Smooth muscle cell (in vitro differentiated cells): ENCODE measurements at regions not wholly inside any gene's neighbourhood (a gene's known extent, or its start where the extent isn't known, plus 50 kb on each side); places are given as distances from the start of the nearest gene placed in this dataset.

Experiments used
- DNase-seq: peaks from one replicate; lab custom pipeline; 2025; ENCODE audit not compliant: unreplicated experiment; lab: John Stamatoyannopoulos, UW
- H2AFZ ChIP-seq: fragments of 200-600 bp; sonication (generic); 2 replicates; pipeline ENCODE4 v1.6.0; 2016; ENCODE audit warnings: antibody characterized with exemption, low read depth, mild to moderate bottlenecking
- H3F3A ChIP-seq: fragments of 200-600 bp; sonication (generic); 2 replicates; pipeline ENCODE4 v1.6.0; 2017; ENCODE audit warnings: antibody characterized with exemption, low read depth
- H3K27ac ChIP-seq: fragments of 200-600 bp; sonication (generic); 2 replicates; pipeline ENCODE4 v1.5.1; 2016; ENCODE audit warnings: low read depth, mild to moderate bottlenecking
- H3K27me3 ChIP-seq: fragments of 200-600 bp; sonication (generic); 2 replicates; pipeline ENCODE4 v1.6.1; 2016; ENCODE audit warnings: low read depth, mild to moderate bottlenecking
- H3K36me3 ChIP-seq: fragments of 200-600 bp; sonication (generic); 2 replicates; pipeline ENCODE4 v1.5.1; 2016; ENCODE audit warnings: low read depth
- H3K4me1 ChIP-seq: fragments of 200-600 bp; sonication (generic); 2 replicates; pipeline ENCODE4 v1.5.1; 2016; ENCODE audit warnings: low read depth
- H3K4me2 ChIP-seq: fragments of 200-600 bp; sonication (generic); 2 replicates; pipeline ENCODE4 v1.6.0; 2016; ENCODE audit warnings: mild to moderate bottlenecking
- H3K4me3 ChIP-seq: fragments of 200-600 bp; sonication (generic); 2 replicates; pipeline ENCODE4 v1.5.1; 2016; ENCODE audit warnings: mild to moderate bottlenecking
- H3K79me2 ChIP-seq: fragments of 200-600 bp; sonication (generic); 2 replicates; pipeline ENCODE4 v1.6.0; 2016; ENCODE audit warnings: low read depth, mild to moderate bottlenecking
- H3K9ac ChIP-seq: fragments of 200-600 bp; sonication (generic); 2 replicates; pipeline ENCODE4 v1.6.0; 2016; ENCODE audit warnings: low read depth
- H3K9me3 ChIP-seq: fragments of 200-600 bp; sonication (generic); replicated peaks from 2 replicates; pipeline ENCODE4 v1.5.1; 2016; ENCODE audit warnings: low read depth
- H4K20me1 ChIP-seq: fragments of 200-600 bp; sonication (generic); 2 replicates; pipeline ENCODE4 v1.6.0; 2016; ENCODE audit warnings: low read depth
- WGBS: methylation state at CpG from one replicate; pipeline ENCODE4 v1.1.7; 2016; ENCODE audit warnings: low lambda C conversion rate; 5-methylcytosine and 5-hydroxymethylcytosine counted together
- TF ChIP-seq, protein P1 (sequence below): fragments of 200-600 bp; sonication (generic); IDR thresholded peaks from 2 replicates; pipeline ENCODE4 v1.5.1; 2017; ENCODE audit warnings: borderline replicate concordance, mild to moderate bottlenecking, antibody characterized with exemption; ENCODE audit not compliant: insufficient read depth, poor library complexity, severe bottlenecking

DNA sequence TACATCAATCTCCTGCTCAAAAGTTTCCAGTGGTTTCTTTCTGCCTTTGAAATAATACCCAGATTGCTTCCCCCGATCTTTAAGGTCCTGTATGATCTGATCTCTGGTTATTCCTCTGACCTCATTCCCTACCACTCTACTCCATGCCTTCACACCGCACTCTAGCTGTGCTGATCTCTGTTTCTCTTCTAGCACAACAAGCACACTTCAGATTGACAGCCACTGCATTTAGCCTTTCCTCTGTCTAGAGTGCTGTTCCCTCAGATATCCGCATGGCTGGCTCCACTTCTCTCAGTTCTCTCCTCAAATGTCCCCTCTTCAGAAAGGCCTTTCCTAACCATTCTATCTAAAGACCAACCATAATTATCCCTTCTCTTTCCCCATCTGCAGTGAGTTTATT lies 370.4 kb upstream of the FGF13 start:
- H3K4me2 ChIP-seq, result no peak overlapping the region
- WGBS, result 83% methylated on average over 3 of the region's 3 CpGs
- H3F3A ChIP-seq, result no peaks in the 10 kb centered on the region
- DNase-seq, result no peak
- no peak overlapping the region for H2AFZ ChIP-seq
- H3K27ac ChIP-seq, result no peak overlapping the region
- no peak overlapping the region for H3K4me3 ChIP-seq
- no peaks in the 10 kb centered on the region for H3K9me3 ChIP-seq
- H3K9ac ChIP-seq, result no peak overlapping the region
- H3K27me3 ChIP-seq, result no peaks in the 10 kb centered on the region
- H3K79me2 ChIP-seq, result no peaks in the 10 kb centered on the region
- H3K4me1 ChIP-seq, result no peaks in the 10 kb centered on the region
- TF ChIP-seq, protein P1, sequence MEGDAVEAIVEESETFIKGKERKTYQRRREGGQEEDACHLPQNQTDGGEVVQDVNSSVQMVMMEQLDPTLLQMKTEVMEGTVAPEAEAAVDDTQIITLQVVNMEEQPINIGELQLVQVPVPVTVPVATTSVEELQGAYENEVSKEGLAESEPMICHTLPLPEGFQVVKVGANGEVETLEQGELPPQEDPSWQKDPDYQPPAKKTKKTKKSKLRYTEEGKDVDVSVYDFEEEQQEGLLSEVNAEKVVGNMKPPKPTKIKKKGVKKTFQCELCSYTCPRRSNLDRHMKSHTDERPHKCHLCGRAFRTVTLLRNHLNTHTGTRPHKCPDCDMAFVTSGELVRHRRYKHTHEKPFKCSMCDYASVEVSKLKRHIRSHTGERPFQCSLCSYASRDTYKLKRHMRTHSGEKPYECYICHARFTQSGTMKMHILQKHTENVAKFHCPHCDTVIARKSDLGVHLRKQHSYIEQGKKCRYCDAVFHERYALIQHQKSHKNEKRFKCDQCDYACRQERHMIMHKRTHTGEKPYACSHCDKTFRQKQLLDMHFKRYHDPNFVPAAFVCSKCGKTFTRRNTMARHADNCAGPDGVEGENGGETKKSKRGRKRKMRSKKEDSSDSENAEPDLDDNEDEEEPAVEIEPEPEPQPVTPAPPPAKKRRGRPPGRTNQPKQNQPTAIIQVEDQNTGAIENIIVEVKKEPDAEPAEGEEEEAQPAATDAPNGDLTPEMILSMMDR, result no peak
- H4K20me1 ChIP-seq, result no peaks in the 10 kb centered on the region
- H3K36me3 ChIP-seq, result no peaks in the 10 kb centered on the region

DNA sequence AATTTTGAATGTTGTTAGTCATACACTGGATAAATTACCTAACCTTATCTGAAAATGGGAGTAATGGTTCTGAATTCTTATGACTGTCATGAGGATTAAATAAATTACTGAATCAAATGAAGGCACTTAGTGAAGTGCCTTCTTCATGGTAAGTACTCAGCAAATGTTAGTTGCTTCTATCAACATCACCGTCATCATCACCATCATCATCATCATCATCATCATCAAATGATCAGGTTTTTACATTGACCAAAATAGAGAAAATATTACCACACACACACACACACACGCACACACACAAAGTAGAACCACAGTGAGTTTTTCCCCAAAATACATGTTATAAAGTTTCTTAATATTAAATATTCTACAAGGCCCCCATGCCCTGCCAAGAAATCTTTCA lies 368.3 kb upstream of the FGF13 start:
- no peak for DNase-seq
- H3K9ac ChIP-seq, result no peak overlapping the region
- no peak overlapping the region for H3K4me3 ChIP-seq
- no peak overlapping the region for H2AFZ ChIP-seq
- no peaks in the 10 kb centered on the region for H3K36me3 ChIP-seq
- H4K20me1 ChIP-seq, result no peaks in the 10 kb centered on the region
- WGBS, result 77% methylated on average over 2 of the region's 2 CpGs
- no peaks in the 10 kb centered on the region for H3F3A ChIP-seq
- H3K9me3 ChIP-seq, result no peaks in the 10 kb centered on the region
- no peak overlapping the region for H3K27ac ChIP-seq
- H3K4me2 ChIP-seq, result no peak overlapping the region
- no peaks in the 10 kb centered on the region for H3K27me3 ChIP-seq
- TF ChIP-seq, protein P1, result no peak
- no peaks in the 10 kb centered on the region for H3K4me1 ChIP-seq
- H3K79me2 ChIP-seq, result no peaks in the 10 kb centered on the region

DNA sequence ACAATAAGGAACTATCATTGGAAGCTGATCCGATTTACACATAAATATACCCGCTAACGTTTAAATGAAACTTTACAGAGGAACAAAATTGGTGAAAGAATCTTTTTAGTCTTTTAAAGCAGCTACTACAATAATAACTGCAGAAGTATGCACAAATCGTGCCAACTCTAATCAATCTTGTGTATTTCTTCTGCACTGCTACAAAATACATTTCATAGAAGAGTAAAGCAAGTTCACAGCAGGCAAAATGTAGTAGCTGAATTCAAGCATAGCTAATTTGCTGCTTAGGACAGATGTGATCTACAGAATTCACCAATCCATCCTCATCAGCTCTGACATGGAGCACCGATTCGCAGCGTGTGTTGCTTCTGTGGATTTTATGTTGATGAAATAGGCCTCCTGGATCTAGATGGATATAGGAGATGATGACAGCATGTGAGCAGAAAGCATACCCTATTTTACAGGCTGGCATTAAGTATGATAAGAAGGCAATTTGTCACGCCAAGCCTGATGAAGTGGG lies 367.3 kb upstream of the FGF13 start:
- Histone ChIP-seq H3K27me3 (no peaks in the 10 kb centered on the region), H3K27ac (no peak overlapping the region), H3K4me3 (no peak overlapping the region), H3K9ac (no peak overlapping the region), H3F3A (no peaks in the 10 kb centered on the region), H3K4me1 (no peaks in the 10 kb centered on the region), H3K4me2 (no peak overlapping the region), H3K36me3 (no peaks in the 10 kb centered on the region), H3K9me3 (no peaks in the 10 kb centered on the region), H4K20me1 (no peaks in the 10 kb centered on the region), H2AFZ (no peak overlapping the region), H3K79me2 (no peaks in the 10 kb centered on the region)
- no peak for DNase-seq
- TF ChIP-seq, protein P1, result no peak
- WGBS, result 80% methylated on average over 8 of the region's 8 CpGs

DNA sequence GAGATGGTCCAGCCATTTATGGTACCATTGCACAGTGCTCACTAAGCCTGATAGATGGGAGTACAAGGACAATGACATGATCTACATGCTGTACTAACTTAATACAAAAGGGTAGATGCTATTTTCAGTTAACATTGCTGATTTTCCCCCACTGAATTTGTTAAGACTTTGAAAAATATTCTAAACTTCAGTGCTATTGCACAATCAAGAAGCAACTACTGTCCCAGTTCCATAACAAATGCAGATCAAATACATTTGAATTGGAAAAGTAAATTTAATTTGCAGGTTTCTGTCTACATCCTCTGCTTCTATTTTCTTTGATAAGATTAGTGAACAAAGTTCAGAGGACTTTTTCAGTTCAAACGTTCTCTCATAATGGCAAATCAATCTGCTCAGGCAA lies 366.8 kb upstream of the FGF13 start:
- Histone ChIP-seq H3K27ac (no peak overlapping the region), H3K9me3 (no peaks in the 10 kb centered on the region), H3K4me3 (no peak overlapping the region), H2AFZ (no peak overlapping the region), H3F3A (no peaks in the 10 kb centered on the region), H3K36me3 (no peaks in the 10 kb centered on the region), H3K4me2 (no peak overlapping the region), H3K27me3 (no peaks in the 10 kb centered on the region), H3K4me1 (no peaks in the 10 kb centered on the region), H3K79me2 (no peaks in the 10 kb centered on the region), H3K9ac (no peak overlapping the region), H4K20me1 (no peaks in the 10 kb centered on the region)
- TF ChIP-seq, protein P1, result no peak
- DNase-seq, result no peak
- 44% methylated on average over 1 of the region's 1 CpG for WGBS
